Heart left ventricle (tissue), 16 donors: ENCODE measurements at regions not wholly inside any gene's neighbourhood (a gene's known extent, or its start where the extent isn't known, plus 50 kb on each side); places are given as distances from the start of the nearest gene placed in this dataset.

ENCODE experiments used
- ATAC-seq, 4 donors: fragments of 200-7000 bp; cut with Tn5 transposase; one replicate each; pipeline ENCODE4 v1.9.1; 2020 to 2022; ENCODE audit warnings: moderate library complexity in 4 of 4, mild to moderate bottlenecking in 3 of 4, moderate number of reproducible peaks in 1 of 4
- DNase-seq, 5 donors: peaks; one replicate each; pipeline ENCODE4 v3.0.0-alpha.2; 2020
- H3K27ac ChIP-seq, 12 donors: fragments of 200-600 bp; sonication (generic) in 4 of 12; one replicate each; pipeline versions ENCODE4 v1.5.0 to v1.8.0; 2016 to 2022; ENCODE audit warnings: mild to moderate bottlenecking in 2 of 12
- H3K27me3 ChIP-seq, 9 donors: fragments of 200-600 bp; sonication (generic) in 2 of 9; one replicate each; pipeline versions ENCODE4 v1.5.1 to v1.8.0; 2016 to 2022; ENCODE audit warnings: mild to moderate bottlenecking in 3 of 9
- H3K36me3 ChIP-seq, 9 donors: fragments of 200-600 bp; sonication (generic) in 2 of 9; one replicate each; pipeline versions ENCODE4 v1.5.0 to v1.8.0; 2018 to 2022; ENCODE audit warnings: mild to moderate bottlenecking in 2 of 9
- H3K4me1 ChIP-seq, 12 donors: fragments of 200-600 bp; sonication (generic) in 4 of 12; one replicate each; pipeline versions ENCODE4 v1.5.0 to v1.8.0; 2016 to 2022; ENCODE audit warnings: mild to moderate bottlenecking in 3 of 12
- H3K4me3 ChIP-seq, 12 donors: fragments of 200-600 bp; sonication (generic) in 4 of 12; one replicate each; pipeline versions ENCODE4 v1.5.0 to v1.8.0; 2017 to 2022; ENCODE audit warnings: mild to moderate bottlenecking in 9 of 12, moderate library complexity in 4 of 12
- H3K9me3 ChIP-seq, 12 donors: fragments of 200-600 bp; sonication (generic) in 4 of 12; one replicate each; pipeline versions ENCODE4 v1.5.0 to v1.8.0; 2016 to 2022; ENCODE audit warnings: mild to moderate bottlenecking in 1 of 12
- CTCF ChIP-seq, 12 donors: fragments of 200-600 bp; sonication (generic) in 4 of 12; IDR thresholded peaks; one replicate each; pipeline versions ENCODE4 v1.5.0 to v1.8.0; 2018 to 2022; ENCODE audit warnings: antibody characterized with exemption in 12 of 12, mild to moderate bottlenecking in 5 of 12
- POLR2A ChIP-seq, 2 donors: fragments of 450-650 bp; IDR thresholded peaks; one replicate each; pipeline ENCODE4 v1.6.1; 2017; ENCODE audit warnings: antibody characterized with exemption in 2 of 2, mild to moderate bottlenecking in 2 of 2, moderate library complexity in 2 of 2
- WGBS, 4 donors: extraction: QIAGEN DNeasy Blood & Tissue Kit in 2 of 4; methylation state at CpG; one replicate each; pipeline versions ENCODE4 v1.1.5 to v1.1.7; 2013 to 2018; 5-methylcytosine and 5-hydroxymethylcytosine counted together
- intact Hi-C, 10 donors: fragments of 100-400 bp; cut with DNase I; formaldehyde crosslinking; loops; one replicate each; pipeline versions ENCODE4 v1.11.1 to v1.14.2; 2022
- donor health status: ischemic (EF 13 %, LVEDD 7.1; RV severe dilation, severe dysfunction).
- donor health status: healthy with polysubstance abuse.
- donor health status: DM: no; HTN: yes; CAD: no.
- donor health status: DM: no; HTN: no; CAD: no.
- donor health status: ischemic (EF 25% LVEDD 6.9; RV normal size, moderate dysfunction).
- donor health status: ischemic (EF 25% LVEDD 5.7; RV mildly dilated, moderate dysfunction).
- donor health status: healthy.
- donor health status: DM: yes; HTN: yes; CAD: no.
- donor health status: ischemic (EF 35%, LVEDD 5.7; RV mildly dilated, moderate dysfunction).
- donor health status: nonischemic (EF 11% LVEDD 7.7; RV severe dilation, severe dysfunction).
- donor health status: DM: yes; HTN: yes; CAD: no.
- donor health status: PGD.
- donor health status: ischemic (EF 29% LVEDD 5.4; RV normal size, mild dysfunction).
- donor health status: nonischemic (EF 23%, LVEDD 6.1; RV moderate dilation, normal function).

GRCh38 chr5:90338712-90339372, 70.7 kb downstream of the CETN3 start:
- TF ChIP-seq CTCF (IDR thresholded peaks at IDR 0.05) (no peak), POLR2A (IDR thresholded peaks at IDR 0.05) (no peak)
- no peaks in the 10 kb centered on the region for H3K27me3 ChIP-seq
- no peaks in the 10 kb centered on the region for H3K4me1 ChIP-seq
- no peaks in the 10 kb centered on the region for H3K36me3 ChIP-seq
- no peak for ATAC-seq
- no peaks in the 10 kb centered on the region for H3K9me3 ChIP-seq
- H3K27ac ChIP-seq, result no peak overlapping the region
- intact Hi-C loops, result no loop called here
- DNase-seq, result no peak
- 61 to 73% (median 68%) methylated on average over 5 of the region's 5 CpGs for WGBS, 4 donors
- H3K4me3 ChIP-seq, result no peak overlapping the region

- TF ChIP-seq POLR2A (IDR thresholded peaks at IDR 0.05) (no peak), CTCF (IDR thresholded peaks at IDR 0.05) (no peak)
- H3K4me3 ChIP-seq, result no peak overlapping the region
- no peak overlapping the region for H3K27ac ChIP-seq
- intact Hi-C loops, result no loop called here
- WGBS, 4 donors, result 63 to 68% (median 65%) methylated on average over 5 of the region's 5 CpGs
- no peaks in the 10 kb centered on the region for H3K27me3 ChIP-seq
- no peaks in the 10 kb centered on the region for H3K9me3 ChIP-seq
- no peak for DNase-seq
- no peaks in the 10 kb centered on the region for H3K4me1 ChIP-seq
- no peak for ATAC-seq
- no peaks in the 10 kb centered on the region for H3K36me3 ChIP-seq
Observed at GRCh38 chr5:90337449-90338052, 72.0 kb downstream of the CETN3 start.

GRCh38 chr5:90336752-90337151, 72.8 kb downstream of the CETN3 start:
- no peaks in the 10 kb centered on the region for H3K9me3 ChIP-seq
- intact Hi-C loops, result no loop called here
- no peak for TF ChIP-seq POLR2A (IDR thresholded peaks at IDR 0.05)
- TF ChIP-seq CTCF (IDR thresholded peaks at IDR 0.05), result no peak

GRCh38 chr5:90334741-90335140, 74.8 kb downstream of the CETN3 start:
- no peak for TF ChIP-seq POLR2A (IDR thresholded peaks at IDR 0.05)
- TF ChIP-seq CTCF (IDR thresholded peaks at IDR 0.05), result no peak
- ATAC-seq, result no peak
- 39 to 55% (median 53%) methylated on average over 1 of the region's 1 CpG for WGBS, 4 donors

More at GRCh38 chr5:90336752-90337151, 72.8 kb downstream of the CETN3 start:
- ATAC-seq (no peak), DNase-seq (no peak)
- H3K27me3 ChIP-seq, result no peaks in the 10 kb centered on the region
- no peaks in the 10 kb centered on the region for H3K4me1 ChIP-seq
- H3K36me3 ChIP-seq, result no peaks in the 10 kb centered on the region
- no peak overlapping the region for H3K27ac ChIP-seq
- no peak overlapping the region for H3K4me3 ChIP-seq

More at GRCh38 chr5:90334741-90335140, 74.8 kb downstream of the CETN3 start:
- no peaks in the 10 kb centered on the region for H3K4me1 ChIP-seq
- intact Hi-C loops, result no loop called here
- H3K27ac ChIP-seq, result no peak overlapping the region
- H3K36me3 ChIP-seq, result no peaks in the 10 kb centered on the region
- no peak overlapping the region for H3K4me3 ChIP-seq
- no peak for DNase-seq
- H3K27me3 ChIP-seq, result no peaks in the 10 kb centered on the region
- peaks cover 0 to 10% (median 0%) of the 10 kb centered on the region in 12 donors for H3K9me3 ChIP-seq
